ENCODE measurements at regions not wholly inside any gene's neighbourhood (a gene's known extent, or its start where the extent isn't known, plus 50 kb on each side); places are given as distances from the start of the nearest gene placed in this dataset.
A peak's percentile ranks its signal among the peaks of the same experiment; 100 is the strongest.

DNA sequence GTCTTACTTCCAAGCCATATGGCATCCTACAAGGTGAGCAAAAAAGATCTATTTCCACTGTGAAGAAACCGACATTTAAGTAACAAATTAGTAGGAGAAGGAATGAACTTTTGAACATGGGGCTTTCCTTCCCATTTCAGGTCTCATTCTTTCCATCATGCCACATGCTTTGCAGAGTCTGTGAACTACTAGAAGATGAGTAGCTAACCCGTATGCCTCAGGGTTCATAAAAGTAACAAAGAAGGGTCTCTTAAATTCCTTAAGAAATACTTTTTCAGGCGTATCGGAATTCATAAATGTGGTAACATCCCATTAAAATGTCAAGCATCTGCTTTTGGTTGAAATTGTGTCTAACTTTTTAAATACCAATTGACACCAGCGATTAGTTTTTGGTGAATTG, 81.3 kb upstream of the TNS3 start:
- DNase-seq: no peak

- no peak for DNase-seq
Observed at GRCh38 chr7:47661051-47661714, 79.3 kb upstream of the TNS3 start.

GRCh38 chr7:47659664-47660462, 78.0 kb upstream of the TNS3 start:
- no peak for DNase-seq

GRCh38 chr7:47658886-47659635, 77.2 kb upstream of the TNS3 start:
- DNase-seq: no peak

GRCh38 chr7:47657126-47657525, 75.2 kb upstream of the TNS3 start:
- DNase-seq: no peak

- DNase-seq: no peak
Observed at GRCh38 chr7:47654672-47655298, 72.9 kb upstream of the TNS3 start.

DNA sequence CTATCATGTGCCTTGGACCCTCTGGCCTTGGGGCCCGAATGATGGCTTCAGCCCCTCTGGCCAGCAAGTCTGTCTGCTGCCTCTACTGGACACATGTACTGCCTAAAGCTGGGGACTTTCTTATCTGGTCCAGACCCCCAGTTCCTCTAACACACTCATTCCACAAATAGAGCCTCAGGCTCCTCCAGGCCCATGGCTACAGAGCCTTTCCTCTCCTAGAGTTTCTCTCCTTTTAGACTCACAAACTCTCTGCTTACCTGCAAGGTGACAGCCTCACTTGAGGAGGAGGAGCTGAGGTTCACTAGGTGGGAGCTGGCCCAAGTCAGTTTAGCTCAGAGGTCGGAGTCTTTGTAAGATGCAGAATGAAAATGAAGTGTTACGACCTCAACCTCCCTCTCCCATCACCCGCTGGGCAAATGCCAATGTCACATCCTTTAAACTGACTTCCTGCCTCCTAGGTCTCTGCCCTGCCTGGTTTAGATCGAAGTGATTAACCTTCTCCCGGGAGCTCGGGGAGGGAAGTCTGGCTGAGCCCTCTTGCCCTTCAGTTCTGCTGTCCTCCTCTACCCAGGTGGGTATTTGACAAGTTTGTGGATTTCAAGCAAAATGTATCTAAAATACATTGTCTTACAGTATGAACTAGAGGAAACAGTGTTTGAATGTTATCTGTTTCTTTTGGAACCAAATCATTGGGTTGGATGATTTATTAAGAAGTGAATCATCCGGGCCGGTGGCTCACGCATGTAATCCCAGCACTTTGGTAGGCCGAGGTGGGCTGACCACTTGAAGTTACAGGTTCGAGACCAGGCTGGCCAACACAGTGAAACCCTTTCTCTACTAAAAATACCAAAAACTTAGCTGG, 71.9 kb upstream of the TNS3 start:
- DNase-seq: no peak

DNA sequence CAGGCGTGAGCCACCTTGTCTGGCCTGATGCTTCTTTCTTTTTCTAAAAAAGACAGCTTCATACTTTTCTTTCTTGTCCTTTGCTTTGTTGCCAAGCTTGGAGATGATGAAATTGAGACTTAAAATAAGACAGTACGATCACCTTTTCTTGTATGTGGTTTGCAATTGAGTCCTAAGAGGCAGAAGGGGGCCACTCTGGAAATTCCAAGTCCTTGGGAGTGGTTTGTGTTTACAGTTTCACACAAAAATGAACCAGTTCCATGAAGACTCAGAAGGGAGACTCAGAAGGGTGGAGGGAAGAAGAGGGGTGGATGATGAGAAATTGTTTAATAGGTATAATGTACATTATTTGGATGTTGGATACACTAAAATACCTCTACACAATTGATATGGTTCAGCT, 70.7 kb upstream of the TNS3 start:
- DNase-seq: no peak

DNA sequence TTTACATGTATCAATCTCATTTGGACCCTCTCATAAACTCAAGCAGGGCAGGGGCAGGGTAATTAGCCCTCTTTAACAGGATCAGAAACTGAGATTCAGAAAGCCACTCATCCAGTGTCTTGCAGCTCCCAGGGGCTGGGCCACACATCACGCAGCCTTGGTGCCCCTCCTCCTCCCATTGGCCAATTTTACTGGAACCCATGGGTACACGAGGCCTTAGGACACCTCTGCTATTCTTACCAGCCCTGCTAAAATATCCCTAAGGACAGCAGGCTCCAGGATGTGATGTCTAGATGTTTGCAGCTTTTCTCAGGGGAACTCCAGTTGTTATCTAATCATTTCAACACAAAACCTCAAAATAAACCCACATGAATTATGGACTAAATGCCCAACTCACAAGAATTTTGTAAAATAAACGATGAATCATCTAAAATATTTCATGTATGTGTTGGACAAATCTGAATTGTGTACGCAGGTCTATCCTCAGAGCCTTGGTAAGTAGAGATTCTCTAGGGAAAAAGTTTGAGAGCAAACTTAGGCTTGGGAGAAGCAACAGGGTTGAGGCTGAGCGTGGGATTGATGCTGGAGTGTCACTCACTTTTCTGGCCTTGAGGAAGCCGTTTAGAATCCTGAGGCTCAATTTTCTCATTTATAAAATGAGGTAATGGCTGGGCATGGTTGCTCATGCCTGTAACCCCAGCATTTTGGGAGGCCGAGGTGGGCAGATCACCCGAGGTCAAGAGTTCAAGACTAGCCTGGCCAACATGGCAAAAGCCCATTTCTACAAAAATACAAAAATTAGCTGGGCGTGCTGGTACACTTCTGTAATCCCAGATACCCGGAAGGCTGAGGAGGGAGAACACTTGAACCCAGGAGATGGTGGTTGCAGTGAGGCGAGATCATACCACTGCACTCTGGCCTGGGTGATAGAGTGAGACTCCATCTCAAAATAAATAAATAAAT, 69.7 kb upstream of the TNS3 start:
- DNase-seq: no peak

GRCh38 chr7:47649919-47650318, 68.0 kb upstream of the TNS3 start:
- no peak for DNase-seq

- DNase-seq: no peak
Observed at GRCh38 chr7:47648275-47648925, 66.5 kb upstream of the TNS3 start.

GRCh38 chr7:47647918-47648250, 66.0 kb upstream of the TNS3 start:
- DNase-seq: no peak

DNA sequence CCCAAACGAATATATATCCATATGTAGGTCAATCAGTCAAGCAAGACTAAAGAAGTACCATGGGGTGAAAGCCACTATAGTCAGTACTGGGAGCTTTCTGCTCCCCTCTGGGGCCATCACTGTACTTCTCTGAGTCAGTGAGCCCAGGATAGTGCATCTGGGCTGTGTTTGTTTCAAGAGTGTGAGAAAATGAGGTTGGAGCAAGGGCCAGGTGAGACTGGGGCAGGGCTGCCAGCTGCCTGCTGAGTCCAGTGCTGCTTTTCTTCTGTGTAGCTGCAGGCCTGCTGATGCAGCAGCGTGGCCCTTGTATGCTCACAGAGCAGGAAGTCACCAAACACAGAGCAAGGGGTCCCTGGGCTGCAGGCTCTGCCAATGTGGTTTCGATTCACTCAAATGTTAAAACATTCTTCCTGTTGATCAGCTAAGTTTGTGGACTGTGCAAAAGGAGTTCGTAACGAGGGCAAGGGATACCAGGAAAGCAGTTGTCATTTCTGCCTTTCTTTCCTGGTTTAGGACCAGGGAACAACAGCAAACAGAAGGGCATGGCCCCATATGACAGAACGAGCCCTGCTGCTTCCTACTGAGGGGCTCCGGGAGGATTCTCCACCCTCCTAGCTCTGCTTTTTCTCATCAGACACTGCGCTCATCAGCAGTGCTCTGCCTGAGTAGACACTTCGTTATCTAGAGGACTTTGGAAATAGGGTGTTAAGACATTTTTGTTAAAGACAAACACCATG, 65.4 kb upstream of the TNS3 start:
- DNase-seq: peak in 1 of 2 donors; percentile 20

DNA sequence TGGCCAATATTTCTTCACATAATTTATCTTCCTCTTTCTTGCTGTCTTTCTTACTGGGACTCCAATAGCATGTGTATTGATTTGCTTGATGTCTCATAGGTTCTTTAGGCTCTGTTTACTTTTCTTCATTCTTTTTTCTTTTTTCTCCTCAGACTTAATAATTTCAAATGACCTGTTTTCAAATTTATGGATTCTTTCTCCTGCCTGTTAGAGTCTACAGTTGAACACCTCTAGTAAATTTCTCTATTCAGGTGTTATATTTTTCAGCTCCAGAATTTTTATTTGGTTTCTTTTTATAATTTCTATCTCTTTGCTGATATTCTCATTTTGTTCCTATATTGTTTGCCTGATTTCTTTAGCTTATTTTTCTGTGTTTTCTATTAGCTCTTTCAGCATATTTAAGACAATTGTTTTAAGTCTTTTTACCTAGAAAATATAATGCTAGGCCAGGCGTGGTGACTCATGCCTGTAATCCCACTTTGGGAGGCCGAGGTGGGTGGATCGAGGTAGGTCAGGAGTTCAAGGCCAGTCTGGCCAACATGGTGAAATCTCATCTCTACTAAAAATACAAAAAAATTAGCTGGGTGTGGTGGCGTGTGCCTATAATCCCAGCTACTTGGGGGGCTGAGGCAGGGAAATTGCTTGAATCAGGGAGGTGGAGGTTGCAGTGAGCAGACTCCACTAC, 61.9 kb upstream of the TNS3 start:
- no peak for DNase-seq

DNA sequence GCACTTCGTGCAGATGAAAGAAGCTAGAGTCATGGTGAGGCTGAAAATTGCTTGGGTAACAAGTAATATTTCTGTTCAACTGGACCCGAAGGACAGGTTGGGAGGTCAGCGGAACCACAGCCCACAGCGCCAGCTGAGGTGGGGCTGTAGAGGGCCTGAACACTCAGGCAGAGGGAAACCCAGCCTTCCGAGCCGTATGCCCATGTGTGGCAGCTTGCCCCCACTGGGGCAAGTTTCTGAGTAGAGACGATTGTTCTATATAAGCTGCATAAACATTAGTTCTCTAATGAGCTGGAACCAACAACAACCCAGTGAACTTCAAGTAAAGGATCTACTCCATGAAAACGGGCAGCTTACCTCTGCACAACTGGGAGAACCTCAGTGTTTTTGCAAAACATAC, 58.4 kb upstream of the TNS3 start:
- no peak for DNase-seq

DNA sequence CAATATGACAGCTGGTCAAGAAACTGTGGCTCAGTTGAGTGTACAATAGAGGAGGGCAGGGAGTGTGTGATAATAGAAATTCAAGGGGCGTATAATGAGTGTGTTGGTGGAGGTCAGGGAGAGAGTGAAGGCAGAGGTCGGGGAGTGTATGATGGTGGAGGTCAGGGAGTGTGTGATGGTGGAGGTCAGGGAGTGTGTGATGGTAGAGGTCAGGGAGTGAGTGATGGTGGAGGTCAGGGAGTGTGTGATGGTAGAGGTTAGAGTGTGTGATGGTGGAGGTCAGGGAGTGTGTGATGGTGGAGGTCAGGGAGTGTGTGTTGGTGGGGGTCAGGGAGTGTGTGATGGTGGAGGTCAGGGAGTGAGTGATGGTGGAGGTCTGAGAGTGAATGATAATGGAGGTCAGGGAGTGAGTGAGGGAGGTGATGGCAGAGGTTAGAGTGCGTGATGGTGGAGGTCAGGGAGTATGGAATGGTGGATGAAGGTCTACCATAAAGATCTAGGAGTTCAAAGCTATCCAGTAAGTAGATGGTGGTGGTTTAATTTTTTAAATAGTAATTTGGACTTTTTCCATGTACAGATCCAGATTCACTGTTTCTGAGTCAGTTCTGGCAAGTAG, 57.7 kb upstream of the TNS3 start:
- no peak for DNase-seq

GRCh38 chr7:47638679-47639315, 56.9 kb upstream of the TNS3 start:
- no peak for DNase-seq

DNA sequence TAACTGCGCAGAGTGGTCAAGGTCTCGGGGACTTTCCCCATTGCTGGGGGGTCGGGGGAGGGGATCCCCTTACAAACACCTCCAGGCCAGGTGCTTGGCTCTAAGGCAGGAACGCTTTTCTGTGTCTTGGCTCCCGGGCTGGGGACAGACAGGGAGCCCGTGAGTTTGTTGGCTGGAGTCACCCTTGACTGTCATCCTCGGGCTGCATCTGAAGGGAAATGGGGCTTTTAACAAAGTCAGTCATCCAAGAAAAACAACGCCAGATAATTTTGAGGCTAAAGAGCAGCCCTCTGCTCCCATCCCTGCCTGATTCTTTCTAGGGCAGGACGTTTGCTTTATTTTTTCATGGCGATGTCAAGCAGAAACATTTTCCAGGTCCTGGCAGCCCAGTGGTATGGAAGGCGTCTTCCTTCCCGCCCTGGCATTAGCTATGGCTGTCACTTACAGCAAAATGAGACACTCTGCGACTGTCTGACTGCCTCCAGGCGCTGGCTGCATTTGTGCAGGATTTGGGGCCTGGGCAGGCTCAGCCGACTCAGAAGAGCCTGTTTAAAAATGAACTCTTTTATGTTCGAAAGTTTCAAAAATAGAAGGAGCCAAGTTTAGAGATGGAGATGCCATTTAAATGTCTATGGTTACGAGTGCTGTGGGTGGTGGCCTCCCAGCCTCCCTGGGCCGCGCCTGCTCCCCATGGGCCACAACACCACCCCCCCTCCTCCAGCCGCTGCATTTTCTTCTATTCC, 54.7 kb upstream of the TNS3 start:
- DNase-seq: no peak

All from CD4-positive, alpha-beta T cell treated with Interferon alpha-2 for 1 hour (primary cell).